OCI-LY3 (cell line): ENCODE measurements at regions not wholly inside any gene's neighbourhood (a gene's known extent, or its start where the extent isn't known, plus 50 kb on each side); places are given as distances from the start of the nearest gene placed in this dataset.

Experiments
- CTCF ChIP-seq: fragments of 200-600, 300-600 bp; sonication (generic); IDR thresholded peaks from 2 replicates; pipeline ENCODE4 v1.5.1; 2014; ENCODE audit warnings: antibody characterized with exemption, low read length, low read depth
- EZH2phosphoT487 ChIP-seq: fragments of 200-600 bp; shearing (Covaris generic); IDR thresholded peaks from 2 replicates; pipeline ENCODE4 v1.6.1; 2018; ENCODE audit warnings: antibody characterized with exemption, mixed run types, low read depth

GRCh38 chr2:52238782-52239181 is 1206.8 kb upstream of the NRXN1 start:
- TF ChIP-seq CTCF (no peak), EZH2phosphoT487 (no peak)
